ENCODE measurements at regions not wholly inside any gene's neighbourhood (a gene's known extent, or its start where the extent isn't known, plus 50 kb on each side); places are given as distances from the start of the nearest gene placed in this dataset.

DNA sequence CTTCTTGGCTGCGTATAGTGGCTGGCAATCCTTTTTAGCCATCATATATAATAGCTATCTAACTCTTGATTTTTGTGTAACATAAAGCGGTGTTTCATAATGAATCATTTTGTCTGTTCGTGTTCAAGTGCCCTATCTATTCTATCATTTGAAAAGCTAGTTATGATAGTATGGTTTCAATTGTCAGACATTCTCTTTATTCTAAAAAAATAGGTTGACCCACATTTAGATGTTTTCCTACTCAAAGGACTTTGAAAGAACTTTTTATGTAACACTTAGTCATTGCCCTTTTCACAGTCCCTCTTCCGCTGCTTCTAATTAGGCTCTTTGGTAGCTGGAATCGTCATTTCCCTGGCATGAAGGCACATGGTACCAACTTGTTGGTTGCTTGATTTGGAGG is 272.2 kb upstream of the B3GALT2 start:
- no peak for DNase-seq (ENCODE audit: low read depth)
- H3K4me3 ChIP-seq (ENCODE audit: low read depth, low read length): no peak overlapping the region
- TF ChIP-seq, protein P1, sequence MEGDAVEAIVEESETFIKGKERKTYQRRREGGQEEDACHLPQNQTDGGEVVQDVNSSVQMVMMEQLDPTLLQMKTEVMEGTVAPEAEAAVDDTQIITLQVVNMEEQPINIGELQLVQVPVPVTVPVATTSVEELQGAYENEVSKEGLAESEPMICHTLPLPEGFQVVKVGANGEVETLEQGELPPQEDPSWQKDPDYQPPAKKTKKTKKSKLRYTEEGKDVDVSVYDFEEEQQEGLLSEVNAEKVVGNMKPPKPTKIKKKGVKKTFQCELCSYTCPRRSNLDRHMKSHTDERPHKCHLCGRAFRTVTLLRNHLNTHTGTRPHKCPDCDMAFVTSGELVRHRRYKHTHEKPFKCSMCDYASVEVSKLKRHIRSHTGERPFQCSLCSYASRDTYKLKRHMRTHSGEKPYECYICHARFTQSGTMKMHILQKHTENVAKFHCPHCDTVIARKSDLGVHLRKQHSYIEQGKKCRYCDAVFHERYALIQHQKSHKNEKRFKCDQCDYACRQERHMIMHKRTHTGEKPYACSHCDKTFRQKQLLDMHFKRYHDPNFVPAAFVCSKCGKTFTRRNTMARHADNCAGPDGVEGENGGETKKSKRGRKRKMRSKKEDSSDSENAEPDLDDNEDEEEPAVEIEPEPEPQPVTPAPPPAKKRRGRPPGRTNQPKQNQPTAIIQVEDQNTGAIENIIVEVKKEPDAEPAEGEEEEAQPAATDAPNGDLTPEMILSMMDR (IDR thresholded peaks at IDR 0.05; ENCODE audit: insufficient read depth, low read depth, low read length): no peak

DNA sequence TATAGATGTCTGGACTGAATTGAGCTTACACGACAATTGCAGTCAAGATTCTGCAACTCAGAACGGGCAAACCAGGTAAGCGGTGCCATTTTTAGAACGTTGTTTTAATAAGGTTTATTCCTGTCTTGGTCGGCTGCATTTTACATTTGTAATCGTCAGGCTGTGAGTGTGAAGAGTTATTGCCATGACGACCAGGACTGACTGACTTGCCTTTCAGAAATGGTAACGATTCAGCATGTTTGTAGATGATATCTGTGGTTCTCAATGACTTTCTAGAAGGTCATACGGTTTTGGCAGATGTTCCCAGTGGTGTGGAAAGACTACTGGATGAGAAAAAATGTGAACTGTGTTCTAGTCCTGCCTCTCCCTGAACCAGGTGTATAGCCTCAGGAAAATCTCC is 271.3 kb upstream of the B3GALT2 start:
- TF ChIP-seq, protein P1 (IDR thresholded peaks at IDR 0.05; ENCODE audit: insufficient read depth, low read depth, low read length): no peak
- DNase-seq (ENCODE audit: low read depth): peak; percentile 16
- H3K4me3 ChIP-seq (ENCODE audit: low read depth, low read length): no peak overlapping the region

DNA sequence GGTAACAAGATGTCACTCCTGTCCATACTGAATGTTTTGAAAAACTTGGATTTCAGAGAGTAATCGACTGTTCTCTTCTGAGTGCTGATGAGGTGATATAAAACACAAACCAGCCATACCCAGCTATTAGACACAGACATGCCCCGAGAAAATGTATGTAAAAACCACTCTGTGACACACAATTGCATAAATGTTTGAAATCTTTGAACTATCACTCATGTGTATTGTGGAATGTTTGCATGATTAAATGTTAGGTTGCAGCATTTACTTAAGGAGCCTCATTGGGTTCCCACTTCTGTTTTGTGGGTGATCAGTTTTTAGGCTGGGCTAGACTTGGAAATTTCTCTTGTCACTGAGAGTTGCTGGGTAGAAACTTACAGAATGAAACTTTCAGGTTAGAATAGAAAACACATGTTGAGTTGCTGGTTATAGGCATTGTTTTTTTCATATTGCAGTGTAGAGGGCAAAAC is 270.4 kb upstream of the B3GALT2 start:
- DNase-seq (ENCODE audit: low read depth): no peak
- no peak overlapping the region for H3K4me3 ChIP-seq (ENCODE audit: low read depth, low read length)
- TF ChIP-seq, protein P1 (IDR thresholded peaks at IDR 0.05; ENCODE audit: insufficient read depth, low read depth, low read length): no peak

DNA sequence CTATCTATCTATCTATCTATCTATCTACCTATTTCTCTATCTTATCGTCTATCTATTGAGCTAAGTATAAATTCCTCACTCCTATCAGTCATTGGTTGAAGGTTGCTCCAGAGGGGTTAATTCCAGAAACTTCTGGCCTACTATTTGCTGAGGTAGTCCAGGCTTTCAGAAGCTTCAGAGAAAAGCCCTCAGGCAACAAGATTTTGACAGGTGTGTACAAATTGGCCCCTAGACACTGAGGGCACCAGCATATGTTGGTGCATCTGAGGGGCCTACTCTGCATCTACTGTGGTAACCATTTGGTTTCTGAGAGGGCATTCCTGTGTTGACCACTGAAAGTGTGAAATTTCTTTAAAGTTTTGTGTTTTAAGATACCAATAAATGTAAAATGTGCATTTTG is 265.2 kb upstream of the B3GALT2 start:
- TF ChIP-seq, protein P1 (IDR thresholded peaks at IDR 0.05; ENCODE audit: insufficient read depth, low read depth, low read length): no peak
- no peak for DNase-seq (ENCODE audit: low read depth)
- H3K4me3 ChIP-seq (ENCODE audit: low read depth, low read length): no peak overlapping the region

DNA sequence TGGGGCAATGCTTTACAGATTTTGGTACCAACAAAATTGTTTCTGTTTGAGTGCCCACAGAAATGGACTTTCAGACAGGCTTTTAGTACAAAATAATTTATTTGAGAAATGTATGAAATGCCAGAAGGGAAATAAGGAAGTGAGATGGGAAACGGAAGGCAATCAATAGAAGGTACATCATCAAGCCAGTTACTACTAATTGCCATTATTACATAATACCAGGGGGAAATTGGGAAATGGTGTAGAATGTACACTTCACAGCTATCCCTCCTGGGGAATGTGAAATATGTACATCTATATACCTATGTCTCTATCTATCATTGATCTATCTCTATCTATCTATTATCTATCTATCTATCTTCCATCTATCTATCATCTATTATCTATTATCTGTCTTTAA is 264.6 kb upstream of the B3GALT2 start:
- no peak for DNase-seq (ENCODE audit: low read depth)
- no peak overlapping the region for H3K4me3 ChIP-seq (ENCODE audit: low read depth, low read length)
- TF ChIP-seq, protein P1 (IDR thresholded peaks at IDR 0.05; ENCODE audit: insufficient read depth, low read depth, low read length): no peak

DNA sequence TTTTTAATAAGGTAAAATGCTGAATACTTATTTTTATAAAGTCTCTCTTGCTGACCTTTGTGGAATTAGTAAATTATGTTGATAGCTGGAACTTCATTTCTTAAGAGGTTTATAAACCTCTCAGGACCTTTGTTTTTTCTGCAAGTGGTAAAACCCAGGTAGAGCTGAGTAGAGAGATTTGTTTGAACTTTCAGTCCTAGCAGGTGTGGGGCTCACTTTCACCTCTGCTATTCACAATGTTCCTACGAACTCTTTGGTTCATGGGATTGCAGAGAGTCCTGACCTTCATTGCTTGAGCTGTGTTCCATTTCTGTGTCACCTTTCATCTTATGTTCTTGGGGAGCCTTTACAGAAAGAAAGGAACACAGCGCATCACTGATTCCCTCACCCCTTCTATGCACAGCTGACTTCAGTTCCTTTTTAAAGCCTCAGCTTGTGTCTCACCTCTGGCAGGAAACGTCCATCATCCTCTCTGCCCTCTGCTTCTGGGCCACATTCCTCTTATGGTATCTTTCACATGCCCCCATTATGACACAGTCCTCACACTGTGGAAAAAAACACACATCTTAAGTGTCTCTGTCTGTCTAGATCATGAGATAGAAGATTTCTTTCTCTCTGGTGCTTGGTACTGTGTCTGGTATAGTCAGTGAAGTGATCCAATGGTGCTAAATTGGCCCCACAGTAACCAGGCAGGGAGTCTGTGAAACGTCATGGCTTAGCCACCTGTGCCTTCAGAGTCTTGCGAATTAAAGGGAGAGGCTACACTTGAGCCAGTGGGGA is 262.5 kb upstream of the B3GALT2 start:
- TF ChIP-seq, protein P1 (IDR thresholded peaks at IDR 0.05; ENCODE audit: insufficient read depth, low read depth, low read length): no peak
- no peak for DNase-seq (ENCODE audit: low read depth)
- H3K4me3 ChIP-seq (ENCODE audit: low read depth, low read length): no peak overlapping the region

DNA sequence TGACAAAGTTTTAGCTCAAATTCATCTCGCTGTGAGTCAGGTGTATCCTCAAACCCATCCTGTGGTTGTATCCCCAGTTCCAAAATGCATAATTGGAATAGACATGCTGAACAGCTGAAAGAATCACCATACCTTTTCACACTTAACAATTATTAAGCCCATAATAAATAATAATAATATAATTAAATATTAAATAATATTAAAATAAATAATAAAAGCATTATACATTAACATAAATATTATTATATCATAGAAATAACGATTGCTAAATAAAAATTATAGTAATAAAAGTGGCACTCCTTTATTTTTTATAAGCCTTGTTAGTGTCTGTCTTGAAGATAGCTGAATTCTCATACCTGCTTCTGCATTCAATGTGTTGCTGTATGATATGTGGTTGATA is 257.5 kb upstream of the B3GALT2 start:
- TF ChIP-seq, protein P1 (IDR thresholded peaks at IDR 0.05; ENCODE audit: insufficient read depth, low read depth, low read length): no peak

More for the DNA sequence above, 257.5 kb upstream of the B3GALT2 start:
- no peak for DNase-seq (ENCODE audit: low read depth)
- H3K4me3 ChIP-seq (ENCODE audit: low read depth, low read length): no peak overlapping the region

Data from fibroblast of villous mesenchyme (primary cell).